H1 (cell line): ENCODE measurements at regions not wholly inside any gene's neighbourhood (a gene's known extent, or its start where the extent isn't known, plus 50 kb on each side); places are given as distances from the start of the nearest gene placed in this dataset.
A peak's percentile ranks its signal among the peaks of the same experiment; 100 is the strongest.

Source experiments
- CTCF ChIA-PET: fragments of 300-600 bp; sonication (Branson Sonifier 250); formaldehyde crosslinking; loops from one replicate; lab custom pipeline; 2021; ENCODE audit not compliant: partially characterized antibody; lab: Charles Lee
- POLR2A ChIA-PET: fragments of 300-600 bp; sonication (Branson Sonifier 250); formaldehyde crosslinking; loops from one replicate; lab custom pipeline; 2021; ENCODE audit warnings: inconsistent platforms; ENCODE audit not compliant: partially characterized antibody; lab: Charles Lee
- DNase-seq, 2 experiments: peaks; one replicate each; pipeline versions ENCODE4 v3.0.0 to v3.0.0-alpha.2; 2010 to 2022; ENCODE audit warnings: low spot score in 2 of 2, low read depth in 1 of 2, mixed read lengths in 1 of 2
- FAIRE-seq: peaks from 2 replicates; lab custom pipeline; 2011; peaks lifted over from hg19 to GRCh38; lab: Jason Lieb, UNC
- H2AFZ ChIP-seq: 2 replicates; pipeline ENCODE4 v1.8.1; 2012; ENCODE audit warnings: low read length, inconsistent platforms
- H2AK5ac ChIP-seq: 2 replicates; pipeline ENCODE4 v1.6.1; 2013; ENCODE audit warnings: low read depth, low read length
- H2BK120ac ChIP-seq: replicated peaks from 2 replicates; pipeline ENCODE3; 2013; ENCODE audit warnings: low read depth, low read length, inconsistent platforms
- H2BK12ac ChIP-seq: 2 replicates; pipeline ENCODE4 v1.6.1; 2013; ENCODE audit warnings: low read depth, low read length
- H2BK15ac ChIP-seq: 2 replicates; pipeline ENCODE4 v1.6.1; 2013; ENCODE audit warnings: low read length
- H2BK20ac ChIP-seq: 2 replicates; pipeline ENCODE4 v1.6.1; 2013; ENCODE audit warnings: low read length
- H2BK5ac ChIP-seq: 2 replicates; pipeline ENCODE4 v1.6.1; 2013; ENCODE audit warnings: low read depth, low read length
- H3K14ac ChIP-seq: 2 replicates; pipeline ENCODE4 v1.6.1; 2013; ENCODE audit warnings: inconsistent platforms; ENCODE audit not compliant: insufficient read length
- H3K18ac ChIP-seq: 2 replicates; pipeline ENCODE4 v1.6.1; 2013; ENCODE audit warnings: low read length; ENCODE audit errors: extremely low read depth
- H3K23ac ChIP-seq: 2 replicates; pipeline ENCODE4 v1.6.1; 2013; ENCODE audit warnings: inconsistent platforms; ENCODE audit not compliant: insufficient read length
- H3K23me2 ChIP-seq: 2 replicates; pipeline ENCODE4 v1.6.1; 2013; ENCODE audit warnings: low read depth, low read length
- H3K27ac ChIP-seq: 2 replicates; pipeline ENCODE4 v1.6.1; 2011; ENCODE audit warnings: low read depth, low read length, inconsistent platforms
- H3K27me3 ChIP-seq, 4 experiments: replicated peaks in 1 of 4; 1 replicate in 1 of 4; 2 replicates in 3 of 4; pipeline versions ENCODE4 v1.6.1 to v1.8.1; 2011 to 2013; ENCODE audit warnings: low read length in 3 of 4, mild to moderate bottlenecking in 3 of 4, inconsistent platforms in 2 of 4, mixed read lengths in 2 of 4, moderate library complexity in 1 of 4; ENCODE audit not compliant: control insufficient read depth in 3 of 4, insufficient read depth in 3 of 4; ENCODE audit errors: extremely low read depth in 1 of 4
- H3K36me3 ChIP-seq, 4 experiments: 2 replicates each; pipeline versions ENCODE4 v1.6.1 to v1.8.1; 2011 to 2013; ENCODE audit warnings: mild to moderate bottlenecking in 4 of 4, low read length in 3 of 4, moderate library complexity in 2 of 4, control low read depth in 1 of 4, inconsistent platforms in 1 of 4; ENCODE audit not compliant: insufficient read depth in 4 of 4, control insufficient read depth in 2 of 4
- H3K4ac ChIP-seq: replicated peaks from 2 replicates; pipeline ENCODE3; 2013; ENCODE audit warnings: low read length, low read depth, mixed read lengths, inconsistent platforms; ENCODE audit not compliant: insufficient read length
- H3K4me1 ChIP-seq, 4 experiments: replicated peaks in 1 of 4; 1 replicate in 1 of 4; 2 replicates in 3 of 4; pipeline versions ENCODE4 v1.6.1 to v1.8.1; 2011 to 2013; ENCODE audit warnings: low read length in 3 of 4, inconsistent platforms in 2 of 4, mixed read lengths in 1 of 4; ENCODE audit not compliant: insufficient read depth in 4 of 4, control insufficient read depth in 3 of 4
- H3K4me2 ChIP-seq, 2 experiments: 2 replicates each; pipeline versions ENCODE4 v1.6.1 to v1.8.1; 2011 to 2013; ENCODE audit warnings: low read depth in 2 of 2, low read length in 2 of 2, control low read depth in 1 of 2, inconsistent platforms in 1 of 2, mild to moderate bottlenecking in 1 of 2; ENCODE audit not compliant: insufficient read depth in 1 of 2
- H3K4me3 ChIP-seq, 4 experiments: fragments of 200-600, 300-600 bp in 1 of 4; sonication (generic), shearing (Covaris generic), sonication (Bioruptor Twin) in 1 of 4; 2 replicates each; pipeline versions ENCODE4 v1.5.1 to v1.8.1; 2011 to 2016; ENCODE audit warnings: low read length in 4 of 4, low read depth in 3 of 4, control low read depth in 2 of 4, inconsistent platforms in 2 of 4, mild to moderate bottlenecking in 2 of 4, mixed read lengths in 1 of 4, moderate library complexity in 1 of 4; ENCODE audit not compliant: insufficient read depth in 2 of 4; ENCODE audit errors: extremely low read depth in 1 of 4
- H3K56ac ChIP-seq: replicated peaks from 2 replicates; pipeline ENCODE3; 2013; ENCODE audit warnings: low read depth, mild to moderate bottlenecking, mixed read lengths, low read length, inconsistent platforms; ENCODE audit not compliant: insufficient read length
- H3K79me1 ChIP-seq: 2 replicates; pipeline ENCODE4 v1.6.1; 2013; ENCODE audit warnings: low read depth, low read length, control low read depth
- H3K79me2 ChIP-seq, 2 experiments: 2 replicates each; pipeline versions ENCODE4 v1.6.1 to v1.8.1; 2012 to 2013; ENCODE audit warnings: low read length in 2 of 2, mild to moderate bottlenecking in 2 of 2, inconsistent platforms in 1 of 2; ENCODE audit not compliant: insufficient read depth in 2 of 2, control insufficient read depth in 1 of 2
- H3K9ac ChIP-seq, 4 experiments: replicated peaks in 1 of 4; 1 replicate in 1 of 4; 2 replicates in 3 of 4; pipeline versions ENCODE4 v1.6.1 to v1.8.1; 2011 to 2013; ENCODE audit warnings: low read depth in 3 of 4, low read length in 3 of 4, control low read depth in 2 of 4, mild to moderate bottlenecking in 2 of 4, moderate library complexity in 2 of 4, inconsistent platforms in 1 of 4; ENCODE audit errors: extremely low read depth in 1 of 4
- H3K9me3 ChIP-seq, 2 experiments: 2 replicates each; pipeline versions ENCODE4 v1.6.1 to v1.8.1; 2012 to 2013; ENCODE audit warnings: mild to moderate bottlenecking in 2 of 2, moderate library complexity in 2 of 2, control low read depth in 1 of 2, inconsistent platforms in 1 of 2, low read depth in 1 of 2, low read length in 1 of 2, mixed read lengths in 1 of 2; ENCODE audit not compliant: insufficient read depth in 2 of 2
- H4K20me1 ChIP-seq, 2 experiments: replicated peaks in 1 of 2; 2 replicates each; pipeline versions ENCODE3 to v1.8.1; 2011 to 2013; ENCODE audit warnings: inconsistent platforms in 2 of 2, low read length in 2 of 2, mild to moderate bottlenecking in 1 of 2; ENCODE audit not compliant: insufficient read depth in 2 of 2, control insufficient read depth in 1 of 2
- H4K5ac ChIP-seq: 2 replicates; pipeline ENCODE4 v1.6.1; 2013; ENCODE audit warnings: low read length, low read depth, mixed read lengths, inconsistent platforms; ENCODE audit not compliant: insufficient read length
- H4K8ac ChIP-seq: 2 replicates; pipeline ENCODE4 v1.8.0; 2013; ENCODE audit warnings: mild to moderate bottlenecking, moderate library complexity, low read length, inconsistent platforms; ENCODE audit not compliant: insufficient read depth; ENCODE audit errors: extremely low read depth
- H4K91ac ChIP-seq: replicated peaks from 2 replicates; pipeline ENCODE3; 2013; ENCODE audit warnings: low read length, mixed read lengths, inconsistent platforms; ENCODE audit not compliant: insufficient read length
- CTCF ChIP-seq, 3 experiments: IDR thresholded peaks; 1 replicate in 2 of 3; 2 replicates in 1 of 3; pipeline versions ENCODE4 v1.5.1 to v1.6.1; 2011; ENCODE audit warnings: low read length in 3 of 3, mild to moderate bottlenecking in 3 of 3, inconsistent platforms in 2 of 3, low read depth in 1 of 3, moderate library complexity in 1 of 3; ENCODE audit not compliant: insufficient read depth in 1 of 3; ENCODE audit errors: control extremely low read depth in 1 of 3
- EGR1 ChIP-seq: IDR thresholded peaks from 2 replicates; pipeline ENCODE4 v1.6.1; 2011; ENCODE audit warnings: low read depth, low read length, borderline replicate concordance
- FOSL1 ChIP-seq: IDR thresholded peaks from 2 replicates; pipeline ENCODE4 v1.6.1; 2011; ENCODE audit warnings: mild to moderate bottlenecking, low read depth, low read length, moderate library complexity; ENCODE audit not compliant: insufficient read depth
- GTF2F1 ChIP-seq: IDR thresholded peaks from 2 replicates; pipeline ENCODE4 v1.6.1; 2012; ENCODE audit warnings: low read depth, low read length, improper control_type of control experiment, borderline replicate concordance
- HDAC2 ChIP-seq, 2 experiments: fragments of 300-600 bp in 1 of 2; sonication (generic) in 1 of 2; IDR thresholded peaks; 2 replicates each; pipeline ENCODE4 v1.6.1; 2011 to 2012; ENCODE audit warnings: low read depth in 2 of 2, low read length in 2 of 2, mild to moderate bottlenecking in 2 of 2, moderate library complexity in 2 of 2, borderline replicate concordance in 1 of 2, inconsistent platforms in 1 of 2
- JUN ChIP-seq: IDR thresholded peaks from 2 replicates; pipeline ENCODE4 v1.6.1; 2011; ENCODE audit warnings: low read depth, mild to moderate bottlenecking, improper control_type of control experiment, low read length
- KDM4A ChIP-seq: IDR thresholded peaks from one replicate; pipeline ENCODE4 v1.7.1; 2012; ENCODE audit warnings: low read depth, mild to moderate bottlenecking, moderate library complexity, low read length, inconsistent platforms; ENCODE audit not compliant: severe bottlenecking
- SP1 ChIP-seq: IDR thresholded peaks from 2 replicates; pipeline ENCODE4 v1.6.1; 2011; ENCODE audit warnings: low read depth, low read length
- TAF7 ChIP-seq: optimal IDR thresholded peaks from 2 replicates; pipeline ENCODE3; 2011; ENCODE audit warnings: low read depth, mild to moderate bottlenecking, inconsistent platforms, low read length, moderate library complexity, borderline replicate concordance
- TEAD4 ChIP-seq: IDR thresholded peaks from 2 replicates; pipeline ENCODE4 v1.6.1; 2012; ENCODE audit warnings: low read depth, low read length, inconsistent platforms, mixed read lengths
- USF2 ChIP-seq: IDR thresholded peaks from 2 replicates; pipeline ENCODE4 v1.6.1; 2011; ENCODE audit warnings: low read length, improper control_type of control experiment
- WGBS, 2 experiments: shearing (Covaris generic) in 1 of 2; methylation state at CpG; one replicate each; pipeline versions ENCODE4 v1.1.6 to v1.1.7; 2013 to 2015; ENCODE audit warnings: low lambda C conversion rate in 2 of 2, mixed read lengths in 2 of 2, inconsistent platforms in 1 of 2, low coverage in 1 of 2, missing lambda C conversion rate in 1 of 2; ENCODE audit not compliant: insufficient replicate concordance in 2 of 2, insufficient coverage in 1 of 2, insufficient read length in 1 of 2; ENCODE audit errors: extremely low coverage in 1 of 2, missing lambda C conversion rate in 1 of 2; 5-methylcytosine and 5-hydroxymethylcytosine counted together

- Histone ChIP-seq H4K8ac (no peak overlapping the region), H3K9ac (no peak overlapping the region), H3K56ac (no peak overlapping the region), H3K9me3 (no peaks in the 10 kb centered on the region), H3K79me2 (no peaks in the 10 kb centered on the region), H2AFZ (peak overlapping the region; percentile 66), H2BK120ac (no peak overlapping the region), H3K18ac (no peak overlapping the region), H2AK5ac (no peak overlapping the region), H3K27me3 (no peaks in the 10 kb centered on the region), H3K4me2 (no peak overlapping the region), H4K20me1 (no peaks in the 10 kb centered on the region), H3K79me1 (no peaks in the 10 kb centered on the region), H2BK15ac (no peak overlapping the region), H3K27ac (no peak overlapping the region), H2BK20ac (no peak overlapping the region), H3K23me2 (no peaks in the 10 kb centered on the region), H3K4me3 (no peak overlapping the region), H3K23ac (no peak overlapping the region), H3K36me3 (no peaks in the 10 kb centered on the region), H4K91ac (no peak overlapping the region), H2BK12ac (no peak overlapping the region), H3K4me1 (no peaks in the 10 kb centered on the region; a peak in 2 of 7 replicates), H3K14ac (no peak overlapping the region), H3K4ac (no peak overlapping the region), H4K5ac (no peak overlapping the region), H2BK5ac (no peak overlapping the region)
- 90% methylated on average over 9 of the region's 9 CpGs; no CpG with 5 or more reads in 1 of the 2 experiments for WGBS, 2 experiments
- CTCF ChIA-PET, result interaction anchor here (0.8 to 1.5 kb wide), 4 partner anchors 13 to 216 kb away, joined by 3 to 4 read pairs (median 3); no protein-coding TSS in a partner anchor
- FAIRE-seq (no peak), DNase-seq (no peak)
- POLR2A ChIA-PET, result no interaction called here
- no peak for TF ChIP-seq CTCF (IDR thresholded peaks at IDR 0.05; ENCODE audit: control extremely low read depth in 1 of 3, insufficient read depth in 1 of 3, low read depth in 1 of 3, low read length in 3 of 3)
- no peak for TF ChIP-seq FOSL1
- no peak for TF ChIP-seq HDAC2 (IDR thresholded peaks at IDR 0.05; ENCODE audit: borderline replicate concordance in 1 of 2, low read depth in 2 of 2, low read length in 2 of 2)
- no peak for TF ChIP-seq KDM4A
- no peak for TF ChIP-seq GTF2F1
- TF ChIP-seq TEAD4, result no peak
- no peak for TF ChIP-seq JUN
- TF ChIP-seq TAF7, result no peak
- TF ChIP-seq USF2, result no peak
- no peak for TF ChIP-seq EGR1
- TF ChIP-seq SP1, result no peak
Measured at GRCh38 chr1:63122079-63122478, 200.3 kb upstream of the FOXD3 start.
